ENCODE measurements at regions not wholly inside any gene's neighbourhood (a gene's known extent, or its start where the extent isn't known, plus 50 kb on each side); places are given as distances from the start of the nearest gene placed in this dataset.

- H2AFZ ChIP-seq, result no peak overlapping the region
- no peak overlapping the region for H3K4me2 ChIP-seq
Observed at GRCh38 chr15:96417760-96418130, 87.2 kb downstream of the NR2F2 start.

GRCh38 chr15:96418146-96418545 is 87.6 kb downstream of the NR2F2 start:
- Histone ChIP-seq H3K9me2 (replicated peaks; ENCODE audit: insufficient read depth) (no peaks in the 10 kb centered on the region), H3K9me3 (ENCODE audit: low read depth) (no peaks in the 10 kb centered on the region), H3K27ac (no peak overlapping the region), H3K4me1 (ENCODE audit: insufficient read depth) (peaks cover 13% of the 10 kb centered on the region), H3K4me3 (no peak overlapping the region), H3K79me2 (no peaks in the 10 kb centered on the region), H4K20me1 (ENCODE audit: insufficient read depth, poor library complexity, severe bottlenecking) (no peaks in the 10 kb centered on the region), H3K27me3 (peaks cover 98% of the 10 kb centered on the region), H3K36me3 (replicated peaks; ENCODE audit: insufficient read depth, low read depth) (no peaks in the 10 kb centered on the region), H2AFZ (no peak overlapping the region), H3K4me2 (no peak overlapping the region)
- 16% methylated on average over 2 of the region's 2 CpGs for WGBS (ENCODE audit: low lambda C conversion rate, missing lambda C conversion rate)
- no peak for DNase-seq (ENCODE audit: low spot score)
- TF ChIP-seq EZH2 (IDR thresholded peaks at IDR 0.05; ENCODE audit: borderline replicate concordance), result no peak
- no peak for TF ChIP-seq EZH2phosphoT487 (IDR thresholded peaks at IDR 0.05; ENCODE audit: low read depth, severe bottlenecking, unreplicated experiment)
- no peak for TF ChIP-seq CTCF (IDR thresholded peaks at IDR 0.05; ENCODE audit: poor library complexity)

More at GRCh38 chr15:96417760-96418130, 87.2 kb downstream of the NR2F2 start:
- Histone ChIP-seq H4K20me1 (ENCODE audit: insufficient read depth, poor library complexity, severe bottlenecking) (no peaks in the 10 kb centered on the region), H3K4me1 (ENCODE audit: insufficient read depth) (peaks cover 13% of the 10 kb centered on the region), H3K36me3 (replicated peaks; ENCODE audit: insufficient read depth, low read depth) (no peaks in the 10 kb centered on the region), H3K79me2 (no peaks in the 10 kb centered on the region), H3K9me3 (ENCODE audit: low read depth) (no peaks in the 10 kb centered on the region), H3K27me3 (peaks cover 99% of the 10 kb centered on the region), H3K27ac (no peak overlapping the region), H3K4me3 (no peak overlapping the region), H3K9me2 (replicated peaks; ENCODE audit: insufficient read depth) (no peaks in the 10 kb centered on the region)
- WGBS (ENCODE audit: low lambda C conversion rate, missing lambda C conversion rate), result 4% methylated on average over 14 of the region's 14 CpGs
- no peak for DNase-seq (ENCODE audit: low spot score)
- no peak for TF ChIP-seq CTCF (IDR thresholded peaks at IDR 0.05; ENCODE audit: poor library complexity)

- Histone ChIP-seq H3K9me2 (replicated peaks; ENCODE audit: insufficient read depth) (no peaks in the 10 kb centered on the region), H3K79me2 (no peaks in the 10 kb centered on the region), H3K36me3 (replicated peaks; ENCODE audit: insufficient read depth, low read depth) (no peaks in the 10 kb centered on the region), H3K4me1 (ENCODE audit: insufficient read depth) (peaks cover 13% of the 10 kb centered on the region), H4K20me1 (ENCODE audit: insufficient read depth, poor library complexity, severe bottlenecking) (no peaks in the 10 kb centered on the region), H3K9me3 (ENCODE audit: low read depth) (no peaks in the 10 kb centered on the region), H3K27me3 (peaks cover 90% of the 10 kb centered on the region), H2AFZ (no peak overlapping the region), H3K4me3 (no peak overlapping the region), H3K4me2 (no peak overlapping the region), H3K27ac (no peak overlapping the region)
- no peak for DNase-seq (ENCODE audit: low spot score)
- whole genome bisulfite sequencing (ENCODE audit: low lambda C conversion rate, missing lambda C conversion rate), result 31% methylated on average over 8 of the region's 8 CpGs
- TF ChIP-seq EZH2phosphoT487 (IDR thresholded peaks at IDR 0.05; ENCODE audit: low read depth, severe bottlenecking, unreplicated experiment) (no peak), EZH2 (IDR thresholded peaks at IDR 0.05; ENCODE audit: borderline replicate concordance) (no peak), CTCF (IDR thresholded peaks at IDR 0.05; ENCODE audit: poor library complexity) (no peak)
Observed at GRCh38 chr15:96421178-96421601, 90.7 kb downstream of the NR2F2 start.

GRCh38 chr15:96422125-96422524 is 91.6 kb downstream of the NR2F2 start:
- Histone ChIP-seq H2AFZ (no peak overlapping the region), H3K4me3 (no peak overlapping the region), H3K4me1 (ENCODE audit: insufficient read depth) (peaks cover 3% of the 10 kb centered on the region), H3K79me2 (no peaks in the 10 kb centered on the region), H3K4me2 (no peak overlapping the region), H3K9me3 (ENCODE audit: low read depth) (no peaks in the 10 kb centered on the region), H3K36me3 (replicated peaks; ENCODE audit: insufficient read depth, low read depth) (no peaks in the 10 kb centered on the region), H3K9me2 (replicated peaks; ENCODE audit: insufficient read depth) (no peaks in the 10 kb centered on the region), H3K27me3 (peaks cover 88% of the 10 kb centered on the region), H4K20me1 (ENCODE audit: insufficient read depth, poor library complexity, severe bottlenecking) (no peaks in the 10 kb centered on the region), H3K27ac (no peak overlapping the region)
- DNase-seq (ENCODE audit: low spot score), result no peak
- TF ChIP-seq CTCF (IDR thresholded peaks at IDR 0.05; ENCODE audit: poor library complexity) (no peak), EZH2 (IDR thresholded peaks at IDR 0.05; ENCODE audit: borderline replicate concordance) (no peak), EZH2phosphoT487 (IDR thresholded peaks at IDR 0.05; ENCODE audit: low read depth, severe bottlenecking, unreplicated experiment) (no peak)
- WGBS (ENCODE audit: low lambda C conversion rate, missing lambda C conversion rate), result 30% methylated on average over 7 of the region's 7 CpGs
